ENCODE measurements at regions not wholly inside any gene's neighbourhood (a gene's known extent, or its start where the extent isn't known, plus 50 kb on each side); places are given as distances from the start of the nearest gene placed in this dataset.

DNA sequence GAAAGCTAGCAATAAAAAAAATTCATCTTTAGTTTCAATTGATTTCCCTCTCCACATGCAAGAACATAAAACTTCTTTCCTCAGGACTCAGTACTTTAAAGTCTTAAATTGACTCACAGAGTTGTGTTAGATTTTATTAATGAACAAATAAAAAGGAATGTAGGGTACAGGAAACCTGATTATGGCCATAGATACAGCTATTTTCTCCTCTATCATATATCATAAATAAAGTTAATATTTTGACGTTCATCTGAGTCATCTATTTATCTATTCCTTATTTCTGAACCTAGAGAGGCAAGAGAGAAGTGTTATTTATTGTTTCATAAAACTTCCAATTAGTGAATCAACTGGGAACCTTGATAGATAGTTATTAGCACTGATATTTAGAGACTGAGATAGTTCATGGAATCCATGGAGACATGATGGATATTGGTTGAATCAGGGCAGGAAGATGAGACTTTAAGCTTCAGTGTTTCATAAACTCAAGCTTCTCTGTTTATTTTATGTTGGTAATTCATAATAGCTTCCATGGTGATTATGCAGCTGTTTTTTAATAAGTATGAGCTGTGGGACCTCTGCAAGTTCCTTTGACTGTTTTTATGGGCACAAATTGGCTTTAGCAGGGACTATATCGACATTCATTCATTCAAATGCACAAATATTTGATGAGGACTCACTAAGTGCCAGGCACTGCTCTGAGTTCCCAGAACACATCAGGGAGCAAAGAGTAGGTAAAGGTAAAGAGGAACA, 143.5 kb upstream of the TGFBR2 start:
- H3K9me3 ChIP-seq (replicated peaks in 1 of 2; ENCODE audit: control insufficient read depth in 1 of 2, insufficient read depth in 1 of 2, low read length in 2 of 2), result peaks cover 0 to 3% of the 10 kb centered on the region in 2 donors
- Mint-ChIP-seq H3K9me3 (peaks cover 0 to 10% (median 2%) of the 10 kb centered on the region in 7 donors), H3K36me3 (peaks cover 0 to 2% of the 10 kb centered on the region in 2 donors), H3K27me3 (ENCODE audit: low read depth in 3 of 3) (peaks cover 0 to 2% (median 0%) of the 10 kb centered on the region in 3 donors), H3K4me3 (no peak overlapping the region), H3K4me1 (no peaks in the 10 kb centered on the region), H3K27ac (no peak overlapping the region)
- TF ChIP-seq, protein P1, sequence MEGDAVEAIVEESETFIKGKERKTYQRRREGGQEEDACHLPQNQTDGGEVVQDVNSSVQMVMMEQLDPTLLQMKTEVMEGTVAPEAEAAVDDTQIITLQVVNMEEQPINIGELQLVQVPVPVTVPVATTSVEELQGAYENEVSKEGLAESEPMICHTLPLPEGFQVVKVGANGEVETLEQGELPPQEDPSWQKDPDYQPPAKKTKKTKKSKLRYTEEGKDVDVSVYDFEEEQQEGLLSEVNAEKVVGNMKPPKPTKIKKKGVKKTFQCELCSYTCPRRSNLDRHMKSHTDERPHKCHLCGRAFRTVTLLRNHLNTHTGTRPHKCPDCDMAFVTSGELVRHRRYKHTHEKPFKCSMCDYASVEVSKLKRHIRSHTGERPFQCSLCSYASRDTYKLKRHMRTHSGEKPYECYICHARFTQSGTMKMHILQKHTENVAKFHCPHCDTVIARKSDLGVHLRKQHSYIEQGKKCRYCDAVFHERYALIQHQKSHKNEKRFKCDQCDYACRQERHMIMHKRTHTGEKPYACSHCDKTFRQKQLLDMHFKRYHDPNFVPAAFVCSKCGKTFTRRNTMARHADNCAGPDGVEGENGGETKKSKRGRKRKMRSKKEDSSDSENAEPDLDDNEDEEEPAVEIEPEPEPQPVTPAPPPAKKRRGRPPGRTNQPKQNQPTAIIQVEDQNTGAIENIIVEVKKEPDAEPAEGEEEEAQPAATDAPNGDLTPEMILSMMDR (IDR thresholded peaks at IDR 0.05), result no peak
- H3K27ac ChIP-seq (ENCODE audit: low read depth in 1 of 2, low read length in 2 of 2), result no peak overlapping the region
- no peaks in the 10 kb centered on the region for H3K36me3 ChIP-seq (replicated peaks in 1 of 2; ENCODE audit: control insufficient read depth in 1 of 2, insufficient read depth in 2 of 2, low read length in 2 of 2)
- no peak overlapping the region for H3K4me3 ChIP-seq (replicated peaks in 1 of 3; ENCODE audit: low read depth in 2 of 3, low read length in 3 of 3)
- no peaks in the 10 kb centered on the region for H3K79me2 ChIP-seq (ENCODE audit: insufficient read depth, low read length)
- H4K20me1 ChIP-seq (ENCODE audit: insufficient read depth, low read length), result no peaks in the 10 kb centered on the region
- no peak overlapping the region for H2AFZ ChIP-seq (ENCODE audit: insufficient read depth, low read depth, low read length, poor library complexity, severe bottlenecking)
- intact Hi-C loops (cut with micrococcal nuclease), result no loop called here
- H3K4me2 ChIP-seq (replicated peaks; ENCODE audit: extremely low read depth, low read length, poor library complexity, severe bottlenecking), result no peak overlapping the region
- no peaks in the 10 kb centered on the region for H3K27me3 ChIP-seq (ENCODE audit: control insufficient read depth in 2 of 2, insufficient read depth in 2 of 2, low read length in 2 of 2)
- no CpG with 5 or more reads among the region's 2 CpGs for WGBS (ENCODE audit: insufficient coverage)
- no peaks in the 10 kb centered on the region for H3K4me1 ChIP-seq (ENCODE audit: control insufficient read depth in 1 of 2, insufficient read depth in 2 of 2, low read length in 2 of 2)
- H3K9ac ChIP-seq (ENCODE audit: insufficient read depth, low read length, poor library complexity, severe bottlenecking), result no peak overlapping the region
- DNase-seq, result no peak

DNA sequence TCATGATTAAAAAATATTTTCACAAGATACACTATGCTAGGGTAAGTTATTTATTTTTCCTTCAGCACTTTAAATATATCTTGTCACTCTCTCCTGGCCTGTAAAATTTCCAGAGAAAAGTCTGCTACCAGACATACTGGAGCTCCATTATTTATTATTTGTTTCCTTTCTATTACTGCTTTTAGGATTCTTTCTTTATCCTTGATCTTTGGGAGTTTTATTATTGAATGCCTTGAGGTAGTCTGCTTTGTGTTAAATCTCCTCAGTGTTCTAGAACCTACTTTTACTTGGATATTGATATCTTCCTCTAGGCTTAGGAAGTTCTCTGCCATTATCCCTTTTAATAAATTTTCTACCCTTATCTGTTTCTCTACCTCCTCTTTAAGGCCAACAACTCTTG, 142.0 kb upstream of the TGFBR2 start:
- no peak overlapping the region for H3K4me3 Mint-ChIP-seq
- H3K36me3 Mint-ChIP-seq, result peaks cover 0 to 2% of the 10 kb centered on the region in 2 donors
- H3K9me3 Mint-ChIP-seq, result peaks cover 0 to 10% (median 2%) of the 10 kb centered on the region in 7 donors
- no peak overlapping the region for H3K4me2 ChIP-seq (replicated peaks; ENCODE audit: extremely low read depth, low read length, poor library complexity, severe bottlenecking)
- H3K4me1 ChIP-seq (ENCODE audit: control insufficient read depth in 1 of 2, insufficient read depth in 2 of 2, low read length in 2 of 2), result no peaks in the 10 kb centered on the region
- no peak for DNase-seq
- H4K20me1 ChIP-seq (ENCODE audit: insufficient read depth, low read length), result no peaks in the 10 kb centered on the region
- no peak overlapping the region for H3K9ac ChIP-seq (ENCODE audit: insufficient read depth, low read length, poor library complexity, severe bottlenecking)
- H3K27me3 ChIP-seq (ENCODE audit: control insufficient read depth in 2 of 2, insufficient read depth in 2 of 2, low read length in 2 of 2), result no peaks in the 10 kb centered on the region
- peaks cover 0 to 3% of the 10 kb centered on the region in 2 donors for H3K9me3 ChIP-seq (replicated peaks in 1 of 2; ENCODE audit: control insufficient read depth in 1 of 2, insufficient read depth in 1 of 2, low read length in 2 of 2)
- H2AFZ ChIP-seq (ENCODE audit: insufficient read depth, low read depth, low read length, poor library complexity, severe bottlenecking), result no peak overlapping the region
- H3K27ac Mint-ChIP-seq, result no peak overlapping the region
- no peak overlapping the region for H3K4me3 ChIP-seq (replicated peaks in 1 of 3; ENCODE audit: low read depth in 2 of 3, low read length in 3 of 3)
- H3K36me3 ChIP-seq (replicated peaks in 1 of 2; ENCODE audit: control insufficient read depth in 1 of 2, insufficient read depth in 2 of 2, low read length in 2 of 2), result no peaks in the 10 kb centered on the region
- no peaks in the 10 kb centered on the region for H3K79me2 ChIP-seq (ENCODE audit: insufficient read depth, low read length)
- H3K4me1 Mint-ChIP-seq, result no peaks in the 10 kb centered on the region
- intact Hi-C loops (cut with micrococcal nuclease), result no loop called here
- no peak overlapping the region for H3K27ac ChIP-seq (ENCODE audit: low read depth in 1 of 2, low read length in 2 of 2)
- H3K27me3 Mint-ChIP-seq (ENCODE audit: low read depth in 3 of 3), result peaks cover 0 to 2% (median 0%) of the 10 kb centered on the region in 3 donors
- TF ChIP-seq, protein P1 (IDR thresholded peaks at IDR 0.05), result no peak

Measured in CD14-positive monocyte (primary cell).